ENCODE measurements at regions not wholly inside any gene's neighbourhood (a gene's known extent, or its start where the extent isn't known, plus 50 kb on each side); places are given as distances from the start of the nearest gene placed in this dataset.
A peak's percentile ranks its signal among the peaks of the same experiment; 100 is the strongest.
"Not testable (repeated sequence)": the region's sequence is repeated elsewhere in the genome, so short reads cannot be mapped to it uniquely, and the experiment has no call there.

DNA sequence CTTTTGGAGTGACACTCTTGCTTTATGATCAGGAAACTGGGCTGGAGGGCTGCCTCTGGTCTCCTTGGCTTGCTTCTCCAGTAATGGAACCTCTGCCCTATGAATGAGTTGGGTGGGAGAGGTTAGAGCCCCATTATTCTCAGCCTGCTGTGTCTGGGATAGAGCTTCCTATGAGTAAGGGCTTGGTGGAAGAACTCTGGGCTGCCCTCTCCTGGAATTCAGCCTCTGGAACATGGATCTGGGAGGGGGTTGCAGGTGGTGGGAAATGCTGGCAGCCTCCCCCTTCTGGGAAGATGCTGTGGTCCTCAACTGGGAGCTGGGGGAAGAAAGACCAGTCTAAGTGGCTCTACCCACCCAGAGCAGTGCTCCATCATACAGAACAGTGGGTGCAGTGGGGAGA lies 81.8 kb upstream of the SYN3 start:
- no peak for DNase-seq

GRCh38 chr22:33138333-33138732 lies 80.2 kb upstream of the SYN3 start:
- DNase-seq = not testable (repeated sequence)

GRCh38 chr22:33130473-33130872 lies 72.3 kb upstream of the SYN3 start:
- DNase-seq = no peak

- no peak for DNase-seq
These were observed 71.4 kb upstream of the SYN3 start for GRCh38 chr22:33129621-33130020.

DNA sequence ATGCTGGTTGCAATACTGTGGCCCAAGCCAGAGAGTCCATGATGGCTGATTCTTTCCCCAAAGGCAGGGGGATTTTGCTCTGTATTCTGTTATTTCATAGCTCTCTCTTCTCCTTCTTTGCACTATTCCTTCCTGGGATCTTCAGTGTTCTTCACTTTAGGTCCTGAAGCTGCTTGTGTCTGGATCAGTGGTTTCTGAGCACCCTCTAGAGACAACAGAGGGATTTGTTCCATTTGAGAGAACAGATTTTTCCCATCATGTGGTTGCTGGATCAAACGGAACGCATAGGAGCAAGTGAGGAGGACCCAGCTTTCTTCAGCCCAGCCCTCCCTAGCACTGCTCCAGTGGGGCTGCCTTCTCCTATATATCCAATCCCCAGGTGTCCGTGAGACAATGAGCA lies 68.7 kb upstream of the SYN3 start:
- DNase-seq = no peak

GRCh38 chr22:33124471-33124870 lies 66.3 kb upstream of the SYN3 start:
- DNase-seq = no peak

GRCh38 chr22:33122439-33122838 lies 64.3 kb upstream of the SYN3 start:
- not testable (repeated sequence) for DNase-seq

- DNase-seq = no peak
These were observed 60.9 kb upstream of the SYN3 start for GRCh38 chr22:33119044-33119443.

- DNase-seq = no peak
These were observed 59.6 kb upstream of the SYN3 start for GRCh38 chr22:33117821-33118220.

DNA sequence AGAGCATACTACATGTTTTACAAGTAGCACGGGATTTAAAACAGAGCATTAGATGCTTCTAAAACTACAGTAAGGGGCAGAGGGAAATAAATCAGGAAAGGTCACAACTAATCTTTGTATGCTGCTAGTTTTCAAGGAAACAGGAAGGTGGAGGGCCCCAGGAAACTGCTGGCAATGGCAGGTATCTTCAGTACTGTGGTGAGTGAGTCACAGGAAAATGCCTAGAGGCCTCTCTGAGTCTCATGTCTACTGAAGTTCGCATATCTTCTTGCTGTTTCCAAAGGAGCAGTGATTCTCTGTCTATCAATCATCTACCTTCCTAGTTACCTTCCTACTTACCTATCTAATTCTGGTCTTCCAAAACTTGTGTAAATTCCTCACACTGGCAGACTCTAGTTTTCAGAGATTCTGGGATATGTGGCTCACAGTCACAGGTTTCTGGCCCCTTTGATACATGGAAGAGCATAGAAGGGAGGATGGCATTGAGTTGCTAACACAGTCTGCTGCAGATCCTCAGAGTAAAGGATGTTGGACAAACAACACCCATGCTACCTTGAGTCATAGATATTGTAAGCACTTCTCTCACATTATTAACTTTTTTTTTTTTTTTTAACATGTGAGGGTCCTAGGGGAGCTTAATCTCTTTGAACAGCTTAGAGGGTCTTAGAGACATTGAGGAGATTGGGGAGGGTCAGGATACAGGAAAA lies 58.8 kb upstream of the SYN3 start:
- DNase-seq = no peak

DNA sequence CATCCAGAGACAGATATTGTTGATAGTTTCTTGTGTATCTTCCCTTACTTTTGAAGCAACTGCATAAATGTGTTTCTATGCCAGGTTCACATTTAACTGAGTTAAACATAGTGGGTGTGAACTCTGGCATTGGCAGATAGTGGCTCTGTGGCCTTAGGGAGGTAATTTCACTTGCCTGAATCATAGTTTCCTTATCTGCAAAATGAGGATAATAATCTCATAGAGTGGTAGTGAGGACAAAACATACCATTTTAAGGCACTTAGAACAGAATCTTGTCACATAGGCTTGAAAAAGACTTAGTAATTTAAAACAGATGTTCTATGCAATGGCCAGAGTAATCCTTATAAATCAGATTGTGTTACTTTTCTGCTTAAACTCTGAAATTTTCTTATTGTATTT lies 56.4 kb upstream of the SYN3 start:
- peak; percentile 3 for DNase-seq

GRCh38 chr22:33112580-33112979 lies 54.4 kb upstream of the SYN3 start:
- no peak for DNase-seq

DNA sequence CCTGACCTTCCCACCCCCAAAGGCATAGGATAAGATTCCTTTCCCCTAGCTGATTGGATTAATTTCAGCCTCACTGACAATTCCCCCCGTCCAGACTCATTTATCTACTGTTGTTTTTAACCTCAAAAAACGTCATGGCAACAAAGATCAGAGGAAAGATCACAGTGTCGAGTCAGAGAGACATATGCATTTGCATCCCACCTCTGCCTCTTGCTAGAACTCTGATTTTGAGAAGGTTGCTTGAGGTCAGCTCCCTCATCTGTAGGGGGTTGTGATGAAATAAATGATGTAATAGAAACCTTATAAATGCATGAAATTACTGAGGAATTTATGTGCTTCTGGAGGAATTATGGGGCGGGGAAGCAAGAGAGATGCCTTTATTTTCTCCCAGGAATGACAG lies 53.3 kb upstream of the SYN3 start:
- DNase-seq = no peak

DNA sequence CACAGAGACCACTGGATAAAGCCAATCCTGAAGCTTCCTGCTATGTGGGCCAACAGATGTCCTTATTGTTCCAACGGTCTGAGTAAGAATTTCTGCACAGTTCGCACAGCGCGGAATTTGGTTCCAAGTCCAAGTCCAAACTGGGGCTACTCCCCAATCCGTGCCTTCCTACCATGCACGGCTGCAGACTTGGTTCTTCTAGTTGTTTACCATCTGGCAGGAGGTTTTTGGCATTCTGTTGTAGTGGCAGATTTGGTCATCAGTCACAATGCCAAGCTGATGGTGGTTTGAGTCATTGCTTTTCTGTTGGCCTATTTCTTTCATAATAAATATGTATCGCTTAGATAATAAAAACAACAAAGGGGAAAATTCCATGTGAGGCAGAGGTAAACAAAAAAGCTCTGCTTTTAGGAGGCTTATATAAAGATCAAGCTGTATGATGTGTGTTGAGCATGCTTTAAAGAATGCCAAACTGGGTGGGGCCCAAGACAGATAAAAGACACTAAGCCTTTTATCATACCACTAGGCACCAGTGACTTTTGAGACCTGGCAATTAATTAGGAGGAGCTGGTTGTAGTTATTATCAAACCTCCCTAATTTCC lies 52.5 kb upstream of the SYN3 start:
- no peak for DNase-seq

GRCh38 chr22:33109514-33110430 lies 51.6 kb upstream of the SYN3 start:
- no peak for DNase-seq

GRCh38 chr22:33108037-33108436 lies 49.9 kb upstream of the SYN3 start:
- no peak for DNase-seq

Data from fibroblast of skin of back (primary cell).